A549 (cell line): ENCODE measurements at regions not wholly inside any gene's neighbourhood (a gene's known extent, or its start where the extent isn't known, plus 50 kb on each side); places are given as distances from the start of the nearest gene placed in this dataset.

Experiments used
- ZFP36 ChIP-seq: fragments of 450-650 bp; IDR thresholded peaks from 2 replicates; pipeline ENCODE4 v1.6.1; 2014; ENCODE audit warnings: borderline replicate concordance; ENCODE audit not compliant: partially characterized antibody
- TF ChIP-seq, protein P1 (sequence below): fragments of >200 bp; sonication (Bioruptor Twin); formaldehyde crosslinking; IDR thresholded peaks from 3 replicates; pipeline ENCODE4 v1.5.1; 2016

DNA sequence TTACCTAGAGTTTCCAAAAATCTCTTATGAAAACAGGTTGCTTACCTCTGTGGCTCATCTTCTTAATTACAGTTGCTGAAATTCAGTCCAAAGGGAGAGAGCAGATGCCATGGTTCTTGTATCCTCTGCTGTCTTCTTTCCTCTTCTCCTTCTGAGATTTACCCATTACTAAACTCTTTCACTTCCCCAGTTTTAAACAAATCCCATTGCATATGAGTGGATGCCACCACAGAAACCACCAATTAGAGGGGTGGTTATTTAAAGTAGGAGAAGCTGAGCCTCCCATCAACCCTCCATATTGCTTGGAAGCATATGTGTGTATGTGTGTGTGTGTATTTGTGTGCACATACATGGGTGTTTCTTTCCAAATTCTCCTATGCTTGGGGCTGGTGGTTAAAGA lies 128.5 kb upstream of the KCNK1 start:
- TF ChIP-seq ZFP36, result no peak
- TF ChIP-seq, protein P1, sequence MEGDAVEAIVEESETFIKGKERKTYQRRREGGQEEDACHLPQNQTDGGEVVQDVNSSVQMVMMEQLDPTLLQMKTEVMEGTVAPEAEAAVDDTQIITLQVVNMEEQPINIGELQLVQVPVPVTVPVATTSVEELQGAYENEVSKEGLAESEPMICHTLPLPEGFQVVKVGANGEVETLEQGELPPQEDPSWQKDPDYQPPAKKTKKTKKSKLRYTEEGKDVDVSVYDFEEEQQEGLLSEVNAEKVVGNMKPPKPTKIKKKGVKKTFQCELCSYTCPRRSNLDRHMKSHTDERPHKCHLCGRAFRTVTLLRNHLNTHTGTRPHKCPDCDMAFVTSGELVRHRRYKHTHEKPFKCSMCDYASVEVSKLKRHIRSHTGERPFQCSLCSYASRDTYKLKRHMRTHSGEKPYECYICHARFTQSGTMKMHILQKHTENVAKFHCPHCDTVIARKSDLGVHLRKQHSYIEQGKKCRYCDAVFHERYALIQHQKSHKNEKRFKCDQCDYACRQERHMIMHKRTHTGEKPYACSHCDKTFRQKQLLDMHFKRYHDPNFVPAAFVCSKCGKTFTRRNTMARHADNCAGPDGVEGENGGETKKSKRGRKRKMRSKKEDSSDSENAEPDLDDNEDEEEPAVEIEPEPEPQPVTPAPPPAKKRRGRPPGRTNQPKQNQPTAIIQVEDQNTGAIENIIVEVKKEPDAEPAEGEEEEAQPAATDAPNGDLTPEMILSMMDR, result no peak
